ENCODE measurements at regions not wholly inside any gene's neighbourhood (a gene's known extent, or its start where the extent isn't known, plus 50 kb on each side); places are given as distances from the start of the nearest gene placed in this dataset.

DNA sequence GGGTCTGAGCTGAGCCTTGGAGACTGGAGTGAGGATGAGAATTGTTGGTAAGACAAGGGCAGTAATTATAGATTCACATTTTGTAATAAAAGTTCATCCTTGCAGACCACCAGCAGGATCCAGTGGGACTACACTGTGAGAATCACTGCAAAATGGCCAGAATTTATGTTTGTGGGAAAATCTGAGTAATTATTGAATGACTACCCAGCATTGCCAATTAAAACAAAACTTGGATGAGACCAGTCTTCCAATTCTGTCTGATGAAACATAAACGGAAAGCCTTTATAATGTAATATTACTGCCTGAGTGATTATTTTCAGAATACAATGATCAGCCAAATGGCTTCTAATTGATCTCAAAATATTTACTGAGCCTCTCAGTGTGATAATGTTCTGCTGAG is 323.3 kb upstream of the C2CD4B start:
- Histone ChIP-seq H3K4me3 (no peak overlapping the region), H3K27ac (no peak overlapping the region), H3K36me3 (replicated peaks in 1 of 2; ENCODE audit: insufficient read depth in 1 of 2, low read depth in 2 of 2) (no peaks in the 10 kb centered on the region), H3K9me3 (no peaks in the 10 kb centered on the region), H3K4me1 (peaks cover 7% of the 10 kb centered on the region), H3K27me3 (no peaks in the 10 kb centered on the region)
- TF ChIP-seq POLR2A (IDR thresholded peaks at IDR 0.05) (no peak), CTCF (IDR thresholded peaks at IDR 0.05) (no peak)
- no peak for DNase-seq
- intact Hi-C loops (cut with DNase I): no loop called here
- 54 to 74% methylated on average over 1 of the region's 1 CpG for WGBS, 2 donors
- no peak for ATAC-seq

DNA sequence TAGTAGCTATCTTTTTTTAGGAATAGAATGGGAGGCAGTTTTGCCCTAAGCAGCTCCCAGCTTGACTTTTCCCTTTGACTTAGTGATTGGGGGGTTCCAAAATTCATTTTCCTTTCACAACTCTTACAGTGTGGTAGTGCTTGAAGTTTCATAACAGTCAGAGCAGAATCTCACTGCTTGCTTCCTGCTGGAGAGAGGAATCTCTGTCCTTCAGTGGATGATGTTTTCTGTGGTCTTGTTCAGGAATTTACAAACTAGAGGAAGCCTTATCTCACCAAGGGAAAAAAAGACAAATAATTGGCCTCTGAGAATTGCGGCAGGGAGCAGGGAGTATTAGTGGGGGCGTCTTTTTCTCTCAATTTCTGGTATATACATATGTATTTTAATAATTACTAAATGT is 326.6 kb upstream of the C2CD4B start:
- no peaks in the 10 kb centered on the region for H3K4me1 ChIP-seq
- H3K4me3 ChIP-seq: no peak overlapping the region
- H3K36me3 ChIP-seq (replicated peaks in 1 of 2; ENCODE audit: insufficient read depth in 1 of 2, low read depth in 2 of 2): no peaks in the 10 kb centered on the region
- H3K27ac ChIP-seq: no peak overlapping the region
- no peaks in the 10 kb centered on the region for H3K9me3 ChIP-seq
- intact Hi-C loops (cut with DNase I): no loop called here
- WGBS, 2 donors: 79 to 89% methylated on average over 2 of the region's 2 CpGs
- ATAC-seq (no peak), DNase-seq (no peak)
- no peaks in the 10 kb centered on the region for H3K27me3 ChIP-seq
- TF ChIP-seq CTCF (IDR thresholded peaks at IDR 0.05) (no peak), POLR2A (IDR thresholded peaks at IDR 0.05) (no peak)

- WGBS, 2 donors: 57 to 58% methylated on average over 4 to 6 of the region's 6 CpGs
- intact Hi-C loops (cut with DNase I): no loop called here
- no peak for ATAC-seq
- H3K9me3 ChIP-seq: no peaks in the 10 kb centered on the region
- TF ChIP-seq CTCF (IDR thresholded peaks at IDR 0.05) (no peak), POLR2A (IDR thresholded peaks at IDR 0.05) (no peak)
- no peaks in the 10 kb centered on the region for H3K27me3 ChIP-seq
- no peaks in the 10 kb centered on the region for H3K4me1 ChIP-seq
- H3K27ac ChIP-seq: no peak overlapping the region
- DNase-seq: no peak
- H3K4me3 ChIP-seq: no peak overlapping the region
- no peaks in the 10 kb centered on the region for H3K36me3 ChIP-seq (replicated peaks in 1 of 2; ENCODE audit: insufficient read depth in 1 of 2, low read depth in 2 of 2)
These were observed 327.8 kb upstream of the C2CD4B start for GRCh38 chr15:62492900-62493299.

DNA sequence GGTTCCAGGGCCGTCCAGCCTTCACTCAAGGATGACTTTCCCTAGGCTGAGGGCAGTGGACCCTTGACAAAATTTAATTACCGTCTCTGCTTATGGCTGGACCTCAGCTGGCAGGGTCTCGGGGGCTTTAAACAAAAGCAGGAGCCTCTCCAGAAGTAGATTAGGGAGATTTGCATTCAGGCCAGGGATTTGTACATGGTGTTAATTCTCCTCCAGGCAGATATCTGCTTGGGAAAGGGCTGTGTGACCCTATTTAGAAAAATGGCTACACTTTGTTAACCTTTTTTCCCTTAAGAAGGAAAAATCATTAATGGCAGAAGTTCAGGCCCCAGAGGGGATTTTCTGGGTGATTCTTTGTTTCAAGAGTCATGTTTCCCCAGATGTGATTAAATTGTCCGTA is 329.1 kb upstream of the C2CD4B start:
- ATAC-seq (no peak), DNase-seq (no peak)
- Histone ChIP-seq H3K27ac (no peak overlapping the region), H3K4me3 (no peak overlapping the region), H3K36me3 (replicated peaks in 1 of 2; ENCODE audit: insufficient read depth in 1 of 2, low read depth in 2 of 2) (no peaks in the 10 kb centered on the region), H3K4me1 (no peaks in the 10 kb centered on the region), H3K27me3 (no peaks in the 10 kb centered on the region), H3K9me3 (no peaks in the 10 kb centered on the region)
- TF ChIP-seq POLR2A (IDR thresholded peaks at IDR 0.05) (no peak), CTCF (IDR thresholded peaks at IDR 0.05) (no peak)
- intact Hi-C loops (cut with DNase I): no loop called here
- 74 to 85% methylated on average over 4 of the region's 4 CpGs for WGBS, 2 donors

- H3K4me3 ChIP-seq: no peak overlapping the region
- H3K36me3 ChIP-seq (replicated peaks in 1 of 2; ENCODE audit: insufficient read depth in 1 of 2, low read depth in 2 of 2): no peaks in the 10 kb centered on the region
- peak; percentile 60 for ATAC-seq
- H3K27me3 ChIP-seq: no peaks in the 10 kb centered on the region
- no peak for TF ChIP-seq CTCF (IDR thresholded peaks at IDR 0.05)
- no peak for TF ChIP-seq POLR2A (IDR thresholded peaks at IDR 0.05)
- WGBS, 2 donors: 84 to 89% methylated on average over 8 to 9 of the region's 9 CpGs
- H3K9me3 ChIP-seq: no peaks in the 10 kb centered on the region
- peak; percentile 15 to 47 (median 26) for DNase-seq
- no peaks in the 10 kb centered on the region for H3K4me1 ChIP-seq
- intact Hi-C loops (cut with DNase I): no loop called here
- H3K27ac ChIP-seq: no peak overlapping the region
These were observed 330.9 kb upstream of the C2CD4B start for GRCh38 chr15:62495670-62496614.

Data from body of pancreas (tissue), 4 donors.